Kidney epithelial cell (primary cell): ENCODE measurements at regions not wholly inside any gene's neighbourhood (a gene's known extent, or its start where the extent isn't known, plus 50 kb on each side); places are given as distances from the start of the nearest gene placed in this dataset.

Experiments
- DNase-seq: peaks from one replicate; pipeline ENCODE4 v3.0.0-alpha.2; 2010; ENCODE audit warnings: low read depth
- H3K27me3 ChIP-seq: 2 replicates; pipeline ENCODE4 v1.6.0; 2011; ENCODE audit warnings: low read length; ENCODE audit not compliant: control insufficient read depth, insufficient read depth
- H3K36me3 ChIP-seq: 2 replicates; pipeline ENCODE4 v1.5.1; 2011; ENCODE audit warnings: low read length; ENCODE audit not compliant: control insufficient read depth, insufficient read depth
- H3K4me3 ChIP-seq: 2 replicates; pipeline ENCODE4 v1.5.1; 2011; ENCODE audit warnings: low read depth, mild to moderate bottlenecking, control low read depth, low read length
- TF ChIP-seq, protein P1 (sequence below): IDR thresholded peaks from 2 replicates; pipeline ENCODE4 v1.5.1; 2011; ENCODE audit warnings: mild to moderate bottlenecking, moderate library complexity, low read length, control low read depth, inconsistent platforms; ENCODE audit not compliant: insufficient read depth, poor library complexity, severe bottlenecking

DNA sequence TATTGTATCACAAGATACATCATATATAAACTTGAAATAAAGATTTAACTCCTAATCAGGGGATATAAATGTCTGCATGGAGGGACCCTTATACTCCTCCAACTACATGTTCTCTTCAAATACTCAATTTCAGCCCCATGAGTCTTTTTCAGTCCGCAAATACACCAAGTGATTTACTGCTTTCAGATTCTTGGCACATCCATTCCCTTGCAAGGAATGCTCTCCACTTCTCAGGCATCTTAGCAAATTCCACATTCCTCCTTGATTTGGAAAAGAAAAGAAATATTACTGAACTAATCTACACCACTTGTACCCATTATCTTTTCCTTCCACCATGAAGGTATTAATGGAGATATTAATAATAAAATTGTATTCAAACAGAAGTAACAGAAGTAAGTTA, 999.4 kb upstream of the GJE1 start:
- H3K4me3 ChIP-seq = no peak overlapping the region
- H3K36me3 ChIP-seq = no peaks in the 10 kb centered on the region
- no peaks in the 10 kb centered on the region for H3K27me3 ChIP-seq
- no peak for DNase-seq
- TF ChIP-seq, protein P1, sequence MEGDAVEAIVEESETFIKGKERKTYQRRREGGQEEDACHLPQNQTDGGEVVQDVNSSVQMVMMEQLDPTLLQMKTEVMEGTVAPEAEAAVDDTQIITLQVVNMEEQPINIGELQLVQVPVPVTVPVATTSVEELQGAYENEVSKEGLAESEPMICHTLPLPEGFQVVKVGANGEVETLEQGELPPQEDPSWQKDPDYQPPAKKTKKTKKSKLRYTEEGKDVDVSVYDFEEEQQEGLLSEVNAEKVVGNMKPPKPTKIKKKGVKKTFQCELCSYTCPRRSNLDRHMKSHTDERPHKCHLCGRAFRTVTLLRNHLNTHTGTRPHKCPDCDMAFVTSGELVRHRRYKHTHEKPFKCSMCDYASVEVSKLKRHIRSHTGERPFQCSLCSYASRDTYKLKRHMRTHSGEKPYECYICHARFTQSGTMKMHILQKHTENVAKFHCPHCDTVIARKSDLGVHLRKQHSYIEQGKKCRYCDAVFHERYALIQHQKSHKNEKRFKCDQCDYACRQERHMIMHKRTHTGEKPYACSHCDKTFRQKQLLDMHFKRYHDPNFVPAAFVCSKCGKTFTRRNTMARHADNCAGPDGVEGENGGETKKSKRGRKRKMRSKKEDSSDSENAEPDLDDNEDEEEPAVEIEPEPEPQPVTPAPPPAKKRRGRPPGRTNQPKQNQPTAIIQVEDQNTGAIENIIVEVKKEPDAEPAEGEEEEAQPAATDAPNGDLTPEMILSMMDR = no peak

DNA sequence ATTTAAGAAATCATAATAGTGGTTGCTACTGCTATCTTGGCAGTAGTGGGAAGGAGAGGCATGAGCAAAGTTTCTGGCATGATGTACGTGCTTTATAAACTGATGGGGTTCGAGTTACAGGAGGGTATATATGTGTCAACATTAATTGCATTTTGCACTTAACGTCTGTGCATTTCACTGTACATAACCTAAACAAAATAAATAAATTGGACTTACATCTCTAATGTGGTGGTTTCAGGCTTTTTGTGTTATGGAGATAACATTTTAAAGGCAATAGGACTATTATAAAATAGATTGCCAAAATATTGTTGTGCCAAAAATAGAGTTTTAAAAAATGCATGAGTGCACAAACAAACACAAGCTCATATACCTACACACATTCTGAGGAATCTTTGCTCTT, 1001.1 kb upstream of the GJE1 start:
- H3K4me3 ChIP-seq = no peak overlapping the region
- no peak for DNase-seq
- TF ChIP-seq, protein P1 = no peak
- no peaks in the 10 kb centered on the region for H3K27me3 ChIP-seq
- H3K36me3 ChIP-seq = no peaks in the 10 kb centered on the region

DNA sequence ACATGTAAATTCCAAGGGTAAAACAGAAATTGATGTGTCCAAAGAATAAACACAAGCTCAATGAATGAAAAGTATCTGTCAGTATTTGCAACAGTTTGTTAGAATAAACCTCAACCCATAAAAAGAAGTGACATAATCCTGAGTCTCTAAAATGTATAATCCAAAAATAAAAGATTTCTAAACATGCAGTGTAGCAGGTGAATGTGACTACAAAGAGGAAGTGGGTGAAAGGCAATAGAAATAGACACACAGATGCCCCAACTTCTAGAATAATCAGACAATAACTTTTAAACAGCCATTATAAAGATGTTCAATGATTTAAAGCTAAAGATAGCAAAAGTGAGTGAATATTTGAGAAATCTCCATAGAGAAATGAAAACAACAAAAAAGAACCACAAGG, 1009.2 kb upstream of the GJE1 start:
- Histone ChIP-seq H3K27me3 (no peaks in the 10 kb centered on the region), H3K4me3 (no peak overlapping the region), H3K36me3 (no peaks in the 10 kb centered on the region)
- DNase-seq = no peak
- TF ChIP-seq, protein P1 = no peak

DNA sequence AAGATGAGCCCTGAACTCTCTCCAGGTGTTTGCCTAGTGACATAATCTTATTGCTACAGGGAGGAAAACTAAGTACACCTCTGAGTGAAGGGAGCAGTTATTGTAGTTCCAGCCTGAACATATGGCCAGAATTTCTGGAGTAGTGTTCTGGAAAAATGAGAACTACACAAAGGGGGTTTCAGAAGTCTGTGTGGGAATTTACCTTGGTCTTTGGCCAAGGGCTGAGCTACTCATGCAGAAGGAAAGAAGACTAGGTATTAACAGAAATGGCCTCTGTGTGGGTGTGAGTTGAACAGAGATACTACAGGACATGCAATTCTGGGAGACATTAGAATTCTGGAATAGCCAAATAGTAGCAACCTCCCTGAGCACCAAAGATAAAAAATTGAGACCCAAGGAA, 1009.7 kb upstream of the GJE1 start:
- no peak for DNase-seq
- Histone ChIP-seq H3K27me3 (no peaks in the 10 kb centered on the region), H3K4me3 (no peak overlapping the region), H3K36me3 (no peaks in the 10 kb centered on the region)
- TF ChIP-seq, protein P1 = no peak

DNA sequence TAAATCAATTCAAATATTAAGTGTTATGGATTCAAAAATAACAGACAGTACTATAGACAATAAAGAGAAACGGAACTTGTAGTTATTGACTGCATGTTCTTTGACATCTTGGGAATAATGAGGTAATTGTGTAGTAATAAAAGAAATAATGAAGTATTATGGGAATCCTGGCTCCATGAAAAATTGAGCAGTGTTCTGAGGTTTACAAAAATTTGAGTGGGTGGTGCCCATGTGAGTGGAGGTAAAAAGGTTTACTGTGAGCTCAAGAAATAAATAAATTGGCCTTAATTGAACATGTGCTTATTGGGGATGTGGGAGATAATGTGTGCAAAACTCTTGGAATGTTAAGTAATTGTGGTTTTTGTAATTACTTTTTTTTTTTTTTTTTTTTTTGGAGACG, 1013.7 kb upstream of the GJE1 start:
- TF ChIP-seq, protein P1 = no peak
- Histone ChIP-seq H3K27me3 (no peaks in the 10 kb centered on the region), H3K4me3 (no peak overlapping the region), H3K36me3 (no peaks in the 10 kb centered on the region)
- DNase-seq = no peak

DNA sequence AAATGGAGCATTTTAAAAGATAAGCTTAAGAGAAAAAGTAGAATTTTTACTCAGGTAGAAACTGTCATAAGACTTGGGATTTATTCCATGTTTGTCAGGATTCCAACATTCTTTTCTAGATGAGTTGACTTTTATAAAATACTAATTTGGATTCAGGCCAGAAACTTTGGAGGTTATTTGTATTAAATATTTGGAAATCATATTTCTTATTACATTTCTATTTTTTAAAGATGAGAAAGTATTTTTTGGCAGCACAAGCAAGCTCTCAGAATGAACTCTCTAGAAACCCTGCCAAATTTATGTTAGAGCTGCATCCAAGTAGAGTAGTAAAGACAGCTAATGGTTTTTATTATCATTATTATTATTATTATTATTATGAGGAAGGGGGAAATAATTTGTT, 1014.9 kb upstream of the GJE1 start:
- no peaks in the 10 kb centered on the region for H3K36me3 ChIP-seq
- DNase-seq = no peak
- H3K4me3 ChIP-seq = no peak overlapping the region
- TF ChIP-seq, protein P1 = no peak
- no peaks in the 10 kb centered on the region for H3K27me3 ChIP-seq
